C1 segment of cervical spinal cord (tissue), 14 donors: ENCODE measurements at regions not wholly inside any gene's neighbourhood (a gene's known extent, or its start where the extent isn't known, plus 50 kb on each side); places are given as distances from the start of the nearest gene placed in this dataset.

Experiments used
- DNase-seq, 14 donors: peaks; one replicate each; lab custom pipeline; 2025; lab: John Stamatoyannopoulos, UW

GRCh38 chr1:79364896-79365295, 358.4 kb upstream of the ADGRL4 start:
- no peak for DNase-seq

GRCh38 chr1:79363430-79363829, 356.9 kb upstream of the ADGRL4 start:
- DNase-seq: no peak

GRCh38 chr1:79362470-79362869, 355.9 kb upstream of the ADGRL4 start:
- DNase-seq: no peak

- DNase-seq: no peak
These were observed 348.6 kb upstream of the ADGRL4 start for GRCh38 chr1:79355090-79355489.

- peak in 1 of 14 donors; percentile 6 for DNase-seq
These were observed 346.7 kb upstream of the ADGRL4 start for GRCh38 chr1:79353224-79353623.

GRCh38 chr1:79326875-79327274, 320.3 kb upstream of the ADGRL4 start:
- DNase-seq: no peak

- DNase-seq: no peak
These were observed 319.2 kb upstream of the ADGRL4 start for GRCh38 chr1:79325705-79326104.

- DNase-seq: no peak
These were observed 318.6 kb upstream of the ADGRL4 start for GRCh38 chr1:79325126-79325525.

- DNase-seq: no peak
These were observed 316.9 kb upstream of the ADGRL4 start for GRCh38 chr1:79323239-79324025.

GRCh38 chr1:79322511-79323027, 316.0 kb upstream of the ADGRL4 start:
- no peak for DNase-seq

- DNase-seq: no peak
These were observed 305.9 kb upstream of the ADGRL4 start for GRCh38 chr1:79312438-79312837.

- DNase-seq: no peak
These were observed 304.1 kb upstream of the ADGRL4 start for GRCh38 chr1:79310609-79311008.

- no peak for DNase-seq
These were observed 297.6 kb upstream of the ADGRL4 start for GRCh38 chr1:79304131-79304530.

- no peak for DNase-seq
These were observed 296.5 kb upstream of the ADGRL4 start for GRCh38 chr1:79303040-79303439.

- DNase-seq: no peak
These were observed 295.9 kb upstream of the ADGRL4 start for GRCh38 chr1:79302380-79302930.

- no peak for DNase-seq
These were observed 289.4 kb upstream of the ADGRL4 start for GRCh38 chr1:79295967-79296366.

GRCh38 chr1:79293611-79294010, 287.1 kb upstream of the ADGRL4 start:
- no peak for DNase-seq

GRCh38 chr1:79290927-79291474, 284.5 kb upstream of the ADGRL4 start:
- DNase-seq: no peak

- DNase-seq: no peak
These were observed 281.5 kb upstream of the ADGRL4 start for GRCh38 chr1:79287982-79288381.

- no peak for DNase-seq
These were observed 279.1 kb upstream of the ADGRL4 start for GRCh38 chr1:79285667-79286066.

- DNase-seq: no peak
These were observed 276.9 kb upstream of the ADGRL4 start for GRCh38 chr1:79283451-79283850.

- DNase-seq: no peak
These were observed 274.9 kb upstream of the ADGRL4 start for GRCh38 chr1:79281442-79281841.

GRCh38 chr1:79271759-79272158, 265.2 kb upstream of the ADGRL4 start:
- no peak for DNase-seq
